DND-41 (cell line): ENCODE measurements at regions not wholly inside any gene's neighbourhood (a gene's known extent, or its start where the extent isn't known, plus 50 kb on each side); places are given as distances from the start of the nearest gene placed in this dataset.

ENCODE experiments used
- ATAC-seq: fragments of 200-7000 bp; cut with Tn5 transposase; 3 replicates; pipeline ENCODE4 v1.9.1; 2021; ENCODE audit warnings: low read depth; ENCODE audit not compliant: insufficient read depth
- DNase-seq: peaks from one replicate; pipeline ENCODE4 v3.0.0-alpha.2; 2020
- H2AFZ ChIP-seq: 2 replicates; pipeline ENCODE4 v1.6.0; 2012; ENCODE audit warnings: low read depth, low read length
- H3K27ac ChIP-seq: 2 replicates; pipeline ENCODE4 v1.5.1; 2012; ENCODE audit warnings: low read length, inconsistent platforms
- H3K27me3 ChIP-seq: fragments of 200-600 bp; sonication (generic); 2 replicates; pipeline ENCODE4 v1.6.0; 2012; ENCODE audit warnings: low read length, mild to moderate bottlenecking, inconsistent platforms; ENCODE audit not compliant: insufficient read depth, poor library complexity
- H3K36me3 ChIP-seq: 2 replicates; pipeline ENCODE4 v1.5.1; 2012; ENCODE audit warnings: low read length, inconsistent platforms; ENCODE audit not compliant: insufficient read depth
- H3K4me1 ChIP-seq: 2 replicates; pipeline ENCODE4 v1.5.1; 2012; ENCODE audit warnings: mild to moderate bottlenecking, low read length; ENCODE audit not compliant: insufficient read depth
- H3K4me2 ChIP-seq: 2 replicates; pipeline ENCODE4 v1.6.0; 2012; ENCODE audit warnings: mild to moderate bottlenecking, moderate library complexity, low read length, inconsistent platforms; ENCODE audit not compliant: insufficient read depth
- H3K4me3 ChIP-seq, 2 experiments: fragments of 200-600 bp in 1 of 2; shearing (Covaris generic) in 1 of 2; 2 replicates each; pipeline ENCODE4 v1.5.1; 2012 to 2016; ENCODE audit warnings: inconsistent platforms in 2 of 2, low read length in 2 of 2, mild to moderate bottlenecking in 2 of 2, low read depth in 1 of 2, moderate library complexity in 1 of 2
- H3K79me2 ChIP-seq: 2 replicates; pipeline ENCODE4 v1.6.0; 2012; ENCODE audit warnings: low read length, inconsistent platforms; ENCODE audit not compliant: insufficient read depth
- H3K9ac ChIP-seq: 2 replicates; pipeline ENCODE4 v1.6.0; 2012; ENCODE audit warnings: low read depth, mild to moderate bottlenecking, inconsistent platforms, low read length, moderate library complexity
- H3K9me3 ChIP-seq: 2 replicates; pipeline ENCODE4 v1.5.1; 2012; ENCODE audit warnings: low read length, moderate library complexity, mild to moderate bottlenecking, inconsistent platforms; ENCODE audit not compliant: insufficient read depth, severe bottlenecking
- H4K20me1 ChIP-seq: 2 replicates; pipeline ENCODE4 v1.6.0; 2012; ENCODE audit warnings: low read length; ENCODE audit not compliant: insufficient read depth
- CTCF ChIP-seq: IDR thresholded peaks from 2 replicates; pipeline ENCODE4 v1.5.1; 2012; ENCODE audit warnings: borderline replicate concordance, low read length, moderate library complexity, mild to moderate bottlenecking; ENCODE audit not compliant: poor library complexity, severe bottlenecking; ENCODE audit errors: extremely low read depth
- EZH2 ChIP-seq: IDR thresholded peaks from 3 replicates; pipeline ENCODE4 v1.6.1; 2012; ENCODE audit warnings: borderline replicate concordance, low read depth, mild to moderate bottlenecking, moderate library complexity, low read length, inconsistent platforms; ENCODE audit not compliant: severe bottlenecking

- DNase-seq (no peak), ATAC-seq (no peak)
- no peaks in the 10 kb centered on the region for H3K9me3 ChIP-seq
- TF ChIP-seq CTCF (no peak), EZH2 (no peak)
- no peak overlapping the region for H3K27ac ChIP-seq
- H3K27me3 ChIP-seq = no peaks in the 10 kb centered on the region
- no peaks in the 10 kb centered on the region for H3K36me3 ChIP-seq
- no peak overlapping the region for H3K4me3 ChIP-seq
- no peaks in the 10 kb centered on the region for H3K79me2 ChIP-seq
- no peak overlapping the region for H3K9ac ChIP-seq
- H4K20me1 ChIP-seq = no peaks in the 10 kb centered on the region
- H3K4me1 ChIP-seq = no peaks in the 10 kb centered on the region
- H2AFZ ChIP-seq = no peak overlapping the region
- H3K4me2 ChIP-seq = no peak overlapping the region
Observed at GRCh38 chr9:129377931-129378661, 200.0 kb upstream of the IER5L start.

GRCh38 chr9:129377181-129377580 lies 199.1 kb upstream of the IER5L start:
- no peak overlapping the region for H3K9ac ChIP-seq
- no peaks in the 10 kb centered on the region for H3K36me3 ChIP-seq
- no peak overlapping the region for H3K4me2 ChIP-seq
- H3K4me3 ChIP-seq = no peak overlapping the region
- no peak overlapping the region for H2AFZ ChIP-seq
- no peaks in the 10 kb centered on the region for H3K9me3 ChIP-seq
- ATAC-seq (no peak), DNase-seq (no peak)
- H3K27ac ChIP-seq = no peak overlapping the region
- H3K27me3 ChIP-seq = no peaks in the 10 kb centered on the region
- no peaks in the 10 kb centered on the region for H4K20me1 ChIP-seq
- no peaks in the 10 kb centered on the region for H3K4me1 ChIP-seq
- no peak for TF ChIP-seq EZH2
- TF ChIP-seq CTCF = no peak
- H3K79me2 ChIP-seq = no peaks in the 10 kb centered on the region

GRCh38 chr9:129375845-129376244 lies 197.8 kb upstream of the IER5L start:
- DNase-seq = no peak
- no peak overlapping the region for H2AFZ ChIP-seq
- H3K36me3 ChIP-seq = no peaks in the 10 kb centered on the region
- H3K27me3 ChIP-seq = no peaks in the 10 kb centered on the region
- H4K20me1 ChIP-seq = no peaks in the 10 kb centered on the region
- H3K79me2 ChIP-seq = no peaks in the 10 kb centered on the region
- no peaks in the 10 kb centered on the region for H3K9me3 ChIP-seq
- no peak overlapping the region for H3K4me3 ChIP-seq
- no peaks in the 10 kb centered on the region for H3K4me1 ChIP-seq
- H3K27ac ChIP-seq = no peak overlapping the region
- TF ChIP-seq CTCF (no peak), EZH2 (no peak)
- no peak overlapping the region for H3K4me2 ChIP-seq
- ATAC-seq = no peak
- H3K9ac ChIP-seq = no peak overlapping the region
